HEK293 (cell line): ENCODE measurements at regions not wholly inside any gene's neighbourhood (a gene's known extent, or its start where the extent isn't known, plus 50 kb on each side); places are given as distances from the start of the nearest gene placed in this dataset.

Experiments
- CTCF ChIP-seq: fragments of 450-650 bp; formaldehyde crosslinking; IDR thresholded peaks from 2 replicates; pipeline ENCODE4 v1.5.1; 2016; ENCODE audit warnings: missing biosample characterization, missing genetic modification characterization
- TCF7L2 ChIP-seq: IDR thresholded peaks from 2 replicates; pipeline ENCODE4 v1.6.1; 2011; ENCODE audit warnings: low read depth, mild to moderate bottlenecking, inconsistent platforms, low read length, moderate library complexity, borderline replicate concordance
- ZBTB21 ChIP-seq: fragments of 450-650 bp; formaldehyde crosslinking; IDR thresholded peaks from 2 replicates; pipeline ENCODE4 v1.5.1; 2017; ENCODE audit warnings: missing biosample characterization, missing genetic modification characterization
- ZBTB8A ChIP-seq: fragments of 450-650 bp; formaldehyde crosslinking; IDR thresholded peaks from 2 replicates; pipeline ENCODE4 v1.5.1; 2016; ENCODE audit warnings: missing biosample characterization, missing genetic modification characterization
- ZFP37 ChIP-seq: fragments of 450-650 bp; formaldehyde crosslinking; IDR thresholded peaks from 2 replicates; pipeline ENCODE4 v1.5.1; 2016; ENCODE audit warnings: missing biosample characterization, missing genetic modification characterization
- ZNF266 ChIP-seq: fragments of 450-650 bp; formaldehyde crosslinking; IDR thresholded peaks from 2 replicates; pipeline ENCODE4 v1.5.1; 2016; ENCODE audit warnings: missing biosample characterization, missing genetic modification characterization, low read depth
- ZNF311 ChIP-seq: fragments of 450-650 bp; formaldehyde crosslinking; IDR thresholded peaks from 2 replicates; pipeline ENCODE4 v1.5.1; 2017; ENCODE audit warnings: missing biosample characterization, missing genetic modification characterization, borderline replicate concordance
- ZNF510 ChIP-seq: fragments of 450-650 bp; formaldehyde crosslinking; IDR thresholded peaks from 2 replicates; pipeline ENCODE4 v1.5.1; 2018; ENCODE audit warnings: mild to moderate bottlenecking, missing genetic modification characterization, missing biosample characterization; ENCODE audit not compliant: insufficient replicate concordance
- TF ChIP-seq, protein P1 (sequence below): fragments of 450-650 bp; formaldehyde crosslinking; IDR thresholded peaks from 2 replicates; pipeline ENCODE4 v1.5.1; 2016; ENCODE audit warnings: missing biosample characterization, missing genetic modification characterization

- TF ChIP-seq ZNF266 (tag by site-specific recombination) (no peak), CTCF (tag by site-specific recombination) (no peak), TCF7L2 (no peak), ZFP37 (tag by site-specific recombination) (no peak), ZNF311 (tag by site-specific recombination) (no peak), ZNF510 (tag by site-specific recombination) (no peak), ZBTB21 (tag by site-specific recombination) (no peak), ZBTB8A (tag by site-specific recombination) (no peak)
- TF ChIP-seq, protein P1, sequence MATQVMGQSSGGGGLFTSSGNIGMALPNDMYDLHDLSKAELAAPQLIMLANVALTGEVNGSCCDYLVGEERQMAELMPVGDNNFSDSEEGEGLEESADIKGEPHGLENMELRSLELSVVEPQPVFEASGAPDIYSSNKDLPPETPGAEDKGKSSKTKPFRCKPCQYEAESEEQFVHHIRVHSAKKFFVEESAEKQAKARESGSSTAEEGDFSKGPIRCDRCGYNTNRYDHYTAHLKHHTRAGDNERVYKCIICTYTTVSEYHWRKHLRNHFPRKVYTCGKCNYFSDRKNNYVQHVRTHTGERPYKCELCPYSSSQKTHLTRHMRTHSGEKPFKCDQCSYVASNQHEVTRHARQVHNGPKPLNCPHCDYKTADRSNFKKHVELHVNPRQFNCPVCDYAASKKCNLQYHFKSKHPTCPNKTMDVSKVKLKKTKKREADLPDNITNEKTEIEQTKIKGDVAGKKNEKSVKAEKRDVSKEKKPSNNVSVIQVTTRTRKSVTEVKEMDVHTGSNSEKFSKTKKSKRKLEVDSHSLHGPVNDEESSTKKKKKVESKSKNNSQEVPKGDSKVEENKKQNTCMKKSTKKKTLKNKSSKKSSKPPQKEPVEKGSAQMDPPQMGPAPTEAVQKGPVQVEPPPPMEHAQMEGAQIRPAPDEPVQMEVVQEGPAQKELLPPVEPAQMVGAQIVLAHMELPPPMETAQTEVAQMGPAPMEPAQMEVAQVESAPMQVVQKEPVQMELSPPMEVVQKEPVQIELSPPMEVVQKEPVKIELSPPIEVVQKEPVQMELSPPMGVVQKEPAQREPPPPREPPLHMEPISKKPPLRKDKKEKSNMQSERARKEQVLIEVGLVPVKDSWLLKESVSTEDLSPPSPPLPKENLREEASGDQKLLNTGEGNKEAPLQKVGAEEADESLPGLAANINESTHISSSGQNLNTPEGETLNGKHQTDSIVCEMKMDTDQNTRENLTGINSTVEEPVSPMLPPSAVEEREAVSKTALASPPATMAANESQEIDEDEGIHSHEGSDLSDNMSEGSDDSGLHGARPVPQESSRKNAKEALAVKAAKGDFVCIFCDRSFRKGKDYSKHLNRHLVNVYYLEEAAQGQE (tag by site-specific recombination), result no peak
These were observed 100.7 kb downstream of the ZNF622 start for GRCh38 chr5:16364910-16365309.
